ENCODE measurements at regions not wholly inside any gene's neighbourhood (a gene's known extent, or its start where the extent isn't known, plus 50 kb on each side); places are given as distances from the start of the nearest gene placed in this dataset.

DNA sequence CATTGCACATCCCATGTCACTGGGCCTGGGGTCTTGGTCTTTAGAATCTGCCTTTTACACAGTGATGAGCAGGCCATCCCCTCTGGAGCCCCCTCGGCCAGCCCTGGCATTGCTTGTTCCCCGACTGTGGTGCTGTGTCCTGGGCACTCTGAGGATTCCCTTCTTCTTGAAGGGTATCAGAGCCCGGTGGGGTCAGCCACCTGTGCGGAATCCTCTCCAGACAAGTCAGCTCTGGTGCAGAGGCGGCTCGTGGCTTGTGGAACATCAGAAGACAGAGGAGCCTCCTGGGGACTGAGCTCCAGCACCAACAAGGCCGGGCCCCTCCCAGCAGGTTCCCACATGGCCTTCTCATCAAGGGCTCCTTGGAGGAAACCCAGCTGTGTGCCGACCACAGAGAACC lies 57.9 kb upstream of the AJAP1 start:
- TF ChIP-seq, protein P1, sequence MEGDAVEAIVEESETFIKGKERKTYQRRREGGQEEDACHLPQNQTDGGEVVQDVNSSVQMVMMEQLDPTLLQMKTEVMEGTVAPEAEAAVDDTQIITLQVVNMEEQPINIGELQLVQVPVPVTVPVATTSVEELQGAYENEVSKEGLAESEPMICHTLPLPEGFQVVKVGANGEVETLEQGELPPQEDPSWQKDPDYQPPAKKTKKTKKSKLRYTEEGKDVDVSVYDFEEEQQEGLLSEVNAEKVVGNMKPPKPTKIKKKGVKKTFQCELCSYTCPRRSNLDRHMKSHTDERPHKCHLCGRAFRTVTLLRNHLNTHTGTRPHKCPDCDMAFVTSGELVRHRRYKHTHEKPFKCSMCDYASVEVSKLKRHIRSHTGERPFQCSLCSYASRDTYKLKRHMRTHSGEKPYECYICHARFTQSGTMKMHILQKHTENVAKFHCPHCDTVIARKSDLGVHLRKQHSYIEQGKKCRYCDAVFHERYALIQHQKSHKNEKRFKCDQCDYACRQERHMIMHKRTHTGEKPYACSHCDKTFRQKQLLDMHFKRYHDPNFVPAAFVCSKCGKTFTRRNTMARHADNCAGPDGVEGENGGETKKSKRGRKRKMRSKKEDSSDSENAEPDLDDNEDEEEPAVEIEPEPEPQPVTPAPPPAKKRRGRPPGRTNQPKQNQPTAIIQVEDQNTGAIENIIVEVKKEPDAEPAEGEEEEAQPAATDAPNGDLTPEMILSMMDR (IDR thresholded peaks at IDR 0.05) = no peak
- TF ChIP-seq POLR2A (IDR thresholded peaks at IDR 0.05) = no peak
